Loucy (cell line): ENCODE measurements at regions not wholly inside any gene's neighbourhood (a gene's known extent, or its start where the extent isn't known, plus 50 kb on each side); places are given as distances from the start of the nearest gene placed in this dataset.
"Not testable (repeated sequence)": the region's sequence is repeated elsewhere in the genome, so short reads cannot be mapped to it uniquely, and the experiment has no call there.

Experiments used
- H2AFZ ChIP-seq: fragments of 200-600 bp; sonication (generic); 2 replicates; pipeline ENCODE4 v1.6.0; 2016; ENCODE audit warnings: antibody characterized with exemption, mild to moderate bottlenecking, low read length, moderate library complexity
- H3F3A ChIP-seq: fragments of 200-600 bp; 2 replicates; pipeline ENCODE4 v1.6.0; 2016; ENCODE audit warnings: antibody characterized with exemption, low read depth, mild to moderate bottlenecking
- H3K27me3 ChIP-seq: fragments of 200-600 bp; sonication (generic); 2 replicates; pipeline ENCODE4 v1.6.1; 2014; ENCODE audit warnings: low read length, mild to moderate bottlenecking; ENCODE audit not compliant: insufficient read depth, poor library complexity, severe bottlenecking
- H3K36me3 ChIP-seq: fragments of 200-600 bp; sonication (generic); 2 replicates; pipeline ENCODE4 v1.6.1; 2016; ENCODE audit warnings: low read length; ENCODE audit not compliant: insufficient read depth
- H3K4me1 ChIP-seq: fragments of 200-600 bp; sonication (generic); 2 replicates; pipeline ENCODE4 v1.5.1; 2014; ENCODE audit warnings: low read length, mild to moderate bottlenecking; ENCODE audit not compliant: insufficient read depth, poor library complexity, severe bottlenecking
- H3K4me2 ChIP-seq: fragments of 200-600 bp; sonication (generic); 2 replicates; pipeline ENCODE4 v1.6.0; 2014; ENCODE audit warnings: antibody characterized with exemption, low read length, low read depth, mild to moderate bottlenecking; ENCODE audit not compliant: poor library complexity, severe bottlenecking
- H3K4me3 ChIP-seq: fragments of 200-600 bp; sonication (generic); 2 replicates; pipeline ENCODE4 v1.5.1; 2014; ENCODE audit warnings: low read length, mild to moderate bottlenecking, mixed read lengths; ENCODE audit not compliant: poor library complexity, severe bottlenecking
- H3K79me2 ChIP-seq: fragments of 200-600 bp; sonication (generic); 2 replicates; pipeline ENCODE4 v1.6.1; 2014; ENCODE audit warnings: low read length; ENCODE audit not compliant: insufficient read depth
- H3K9ac ChIP-seq: fragments of 200-600 bp; sonication (generic); 2 replicates; pipeline ENCODE4 v1.6.0; 2014; ENCODE audit warnings: mild to moderate bottlenecking, low read depth, low read length, moderate library complexity; ENCODE audit not compliant: poor library complexity, severe bottlenecking
- H3K9me2 ChIP-seq: fragments of 200-600 bp; sonication (generic); replicated peaks from 2 replicates; pipeline ENCODE4 v1.6.1; 2016; ENCODE audit warnings: low read depth, low read length, mixed read lengths
- H3K9me3 ChIP-seq: fragments of 200-600 bp; sonication (generic); 2 replicates; pipeline ENCODE4 v1.6.1; 2014; ENCODE audit warnings: mild to moderate bottlenecking, antibody characterized with exemption, low read length, low read depth; ENCODE audit not compliant: insufficient read depth
- H4K20me1 ChIP-seq: fragments of 200-600 bp; sonication (generic); 2 replicates; pipeline ENCODE4 v1.6.0; 2014; ENCODE audit warnings: antibody characterized with exemption, low read length, mild to moderate bottlenecking; ENCODE audit not compliant: insufficient read depth, poor library complexity, severe bottlenecking
- CTCF ChIP-seq: fragments of 200-600 bp; sonication (generic); conservative IDR thresholded peaks from 2 replicates; pipeline ENCODE4 v1.5.1; 2014; ENCODE audit warnings: mild to moderate bottlenecking, antibody characterized with exemption, low read length
- EZH2phosphoT487 ChIP-seq: fragments of 200-600 bp; IDR thresholded peaks from 2 replicates; pipeline ENCODE4 v1.6.1; 2018; ENCODE audit warnings: antibody characterized with exemption, mild to moderate bottlenecking, moderate library complexity, borderline replicate concordance

DNA sequence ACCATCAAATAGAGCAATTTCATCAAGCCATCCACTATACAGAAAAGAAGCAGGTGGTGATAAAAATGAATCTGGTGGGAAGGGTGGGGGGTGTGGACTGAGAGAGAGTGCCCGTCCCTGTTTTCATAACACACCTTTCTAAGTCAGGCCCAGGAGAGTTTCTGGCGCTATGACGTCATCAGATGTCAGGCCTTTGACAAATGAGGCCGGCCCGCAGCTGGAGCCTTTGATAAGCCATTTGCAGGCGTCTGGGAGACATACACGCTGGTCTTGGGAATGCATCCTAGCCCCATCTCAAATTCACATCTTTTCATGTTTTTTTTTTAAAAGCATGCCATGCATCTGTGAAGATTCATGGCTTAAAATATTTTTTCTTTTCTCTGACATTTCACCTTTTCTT, 404.5 kb downstream of the BCOR start:
- Histone ChIP-seq H3K4me1 (no peaks in the 10 kb centered on the region), H3K9me2 (no peaks in the 10 kb centered on the region), H4K20me1 (no peaks in the 10 kb centered on the region), H3F3A (no peaks in the 10 kb centered on the region), H3K9ac (no peak overlapping the region), H3K79me2 (no peaks in the 10 kb centered on the region), H3K4me3 (no peak overlapping the region), H2AFZ (no peak overlapping the region), H3K36me3 (no peaks in the 10 kb centered on the region), H3K27me3 (no peaks in the 10 kb centered on the region), H3K4me2 (no peak overlapping the region), H3K9me3 (no peaks in the 10 kb centered on the region)
- TF ChIP-seq EZH2phosphoT487 (no peak), CTCF (no peak)

- not testable (repeated sequence) for H3K4me2 ChIP-seq, H3K9me2 ChIP-seq, H3K36me3 ChIP-seq, H3K4me3 ChIP-seq, H3K79me2 ChIP-seq, H3K9ac ChIP-seq, H4K20me1 ChIP-seq, H3K9me3 ChIP-seq, H3K4me1 ChIP-seq, H3K27me3 ChIP-seq, H2AFZ ChIP-seq, H3F3A ChIP-seq
Observed at GRCh38 chrX:39702636-39703035, 395.1 kb downstream of the BCOR start.

DNA sequence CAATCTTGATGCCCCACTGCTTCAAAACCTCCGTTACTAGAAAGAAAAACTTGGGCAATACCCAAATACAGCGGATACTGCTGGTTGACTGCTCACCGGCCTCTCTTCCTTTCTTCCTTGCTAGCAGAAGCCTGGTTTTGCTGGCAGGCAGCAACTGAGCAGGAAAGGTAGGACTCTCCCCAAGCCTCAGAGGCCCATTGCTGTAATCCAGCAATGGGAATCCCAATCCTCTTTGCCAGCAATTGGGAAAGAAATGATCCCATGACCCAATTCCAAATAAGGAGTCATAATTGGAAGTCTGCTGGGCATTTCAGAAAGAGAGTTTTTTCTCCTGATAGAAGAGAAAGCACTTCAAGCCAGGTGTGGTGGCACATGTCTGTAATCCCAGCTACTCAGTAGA, 394.5 kb downstream of the BCOR start:
- TF ChIP-seq CTCF (no peak), EZH2phosphoT487 (no peak)
- Histone ChIP-seq H3K9me2 (no peaks in the 10 kb centered on the region), H3K36me3 (no peaks in the 10 kb centered on the region), H3K27me3 (no peaks in the 10 kb centered on the region), H3K4me1 (no peaks in the 10 kb centered on the region), H3K9ac (no peak overlapping the region), H4K20me1 (no peaks in the 10 kb centered on the region), H2AFZ (no peak overlapping the region), H3K4me3 (no peak overlapping the region), H3K79me2 (no peaks in the 10 kb centered on the region), H3K4me2 (no peak overlapping the region), H3K9me3 (no peaks in the 10 kb centered on the region), H3F3A (no peaks in the 10 kb centered on the region)

- H3K4me1 ChIP-seq: no peaks in the 10 kb centered on the region
- H3K27me3 ChIP-seq: no peaks in the 10 kb centered on the region
- H3K9me2 ChIP-seq: no peaks in the 10 kb centered on the region
- H4K20me1 ChIP-seq: no peaks in the 10 kb centered on the region
- H3K36me3 ChIP-seq: no peaks in the 10 kb centered on the region
- no peak overlapping the region for H3K4me3 ChIP-seq
- no peaks in the 10 kb centered on the region for H3K9me3 ChIP-seq
- no peaks in the 10 kb centered on the region for H3K79me2 ChIP-seq
- H2AFZ ChIP-seq: no peak overlapping the region
- H3K4me2 ChIP-seq: no peak overlapping the region
- H3F3A ChIP-seq: no peaks in the 10 kb centered on the region
- no peak overlapping the region for H3K9ac ChIP-seq
- TF ChIP-seq EZH2phosphoT487 (no peak), CTCF (no peak)
Observed at GRCh38 chrX:39704590-39704989, 393.2 kb downstream of the BCOR start.
